NCI-H69 (cell line): ENCODE measurements at regions not wholly inside any gene's neighbourhood (a gene's known extent, or its start where the extent isn't known, plus 50 kb on each side); places are given as distances from the start of the nearest gene placed in this dataset.

Experiments
- DNase-seq: peaks from one replicate; lab custom pipeline; 2025; lab: John Stamatoyannopoulos, UW

- no peak for DNase-seq
Measured at GRCh38 chr13:31686670-31687425, 52.5 kb upstream of the RXFP2 start.
